Liver (tissue), 8 donors: ENCODE measurements at regions not wholly inside any gene's neighbourhood (a gene's known extent, or its start where the extent isn't known, plus 50 kb on each side); places are given as distances from the start of the nearest gene placed in this dataset.

ENCODE experiments used
- DNase-seq: peaks from one replicate; pipeline ENCODE4 v3.0.0-alpha.2; 2017; ENCODE audit warnings: low spot score
- H3K27ac ChIP-seq, 2 donors: one replicate each; pipeline ENCODE4 v1.7.0; 2013; ENCODE audit warnings: inconsistent platforms in 2 of 2, low read length in 2 of 2, control low read depth in 1 of 2, low read depth in 1 of 2, mild to moderate bottlenecking in 1 of 2
- H3K27me3 ChIP-seq, 4 donors: one replicate each; pipeline versions ENCODE4 v1.6.1 to v1.7.0; 2013; ENCODE audit warnings: low read length in 3 of 4, inconsistent platforms in 1 of 4, mild to moderate bottlenecking in 1 of 4, moderate library complexity in 1 of 4; ENCODE audit not compliant: control insufficient read depth in 4 of 4, insufficient read depth in 4 of 4
- H3K36me3 ChIP-seq, 4 donors: one replicate each; pipeline versions ENCODE4 v1.6.1 to v1.7.0; 2013; ENCODE audit warnings: low read length in 3 of 4, mild to moderate bottlenecking in 3 of 4, low read depth in 1 of 4, moderate library complexity in 1 of 4; ENCODE audit not compliant: control insufficient read depth in 4 of 4, insufficient read depth in 3 of 4
- H3K4me1 ChIP-seq, 4 donors: one replicate each; pipeline versions ENCODE4 v1.6.1 to v1.7.0; 2013; ENCODE audit warnings: low read length in 3 of 4, mild to moderate bottlenecking in 3 of 4, moderate library complexity in 1 of 4; ENCODE audit not compliant: control insufficient read depth in 4 of 4, insufficient read depth in 4 of 4
- H3K4me3 ChIP-seq, 3 donors: one replicate each; pipeline versions ENCODE4 v1.6.1 to v1.7.0; 2013; ENCODE audit warnings: low read length in 3 of 3, control low read depth in 1 of 3, low read depth in 1 of 3, mild to moderate bottlenecking in 1 of 3
- H3K9ac ChIP-seq, 2 donors: one replicate each; pipeline ENCODE4 v1.7.0; 2013; ENCODE audit warnings: low read length in 2 of 2, mild to moderate bottlenecking in 2 of 2, moderate library complexity in 2 of 2, control low read depth in 1 of 2, low read depth in 1 of 2
- H3K9me3 ChIP-seq, 4 donors: one replicate each; pipeline versions ENCODE4 v1.6.1 to v1.7.0; 2013; ENCODE audit warnings: low read length in 3 of 4; ENCODE audit not compliant: control insufficient read depth in 4 of 4
- EGR1 ChIP-seq, 2 donors: IDR thresholded peaks; 2 replicates each; pipeline ENCODE4 v1.6.1; 2016 to 2018; ENCODE audit warnings: antibody characterized with exemption in 2 of 2, low read depth in 2 of 2
- FOXA1 ChIP-seq: IDR thresholded peaks from 2 replicates; pipeline ENCODE4 v1.6.1; 2016; ENCODE audit warnings: antibody characterized with exemption
- FOXA2 ChIP-seq: IDR thresholded peaks from 2 replicates; pipeline ENCODE4 v1.6.1; 2016; ENCODE audit warnings: antibody characterized with exemption
- GABPA ChIP-seq, 2 donors: IDR thresholded peaks in 1 of 2; conservative IDR thresholded peaks in 1 of 2; 2 replicates each; pipeline ENCODE4 v1.6.1; 2016; ENCODE audit warnings: antibody characterized with exemption in 2 of 2, mild to moderate bottlenecking in 1 of 2, moderate library complexity in 1 of 2
- HNF4A ChIP-seq, 2 donors: conservative IDR thresholded peaks; 2 replicates each; pipeline ENCODE4 v1.6.1; 2016; ENCODE audit warnings: antibody characterized with exemption in 2 of 2, mild to moderate bottlenecking in 2 of 2
- HNF4G ChIP-seq: IDR thresholded peaks from 2 replicates; pipeline ENCODE4 v1.6.1; 2016; ENCODE audit warnings: antibody characterized with exemption
- JUND ChIP-seq, 2 donors: IDR thresholded peaks; 2 replicates each; pipeline ENCODE4 v1.6.1; 2016; ENCODE audit warnings: antibody characterized with exemption in 2 of 2
- NR2F2 ChIP-seq: IDR thresholded peaks from 2 replicates; pipeline ENCODE4 v1.6.1; 2016; ENCODE audit warnings: antibody characterized with exemption
- RAD21 ChIP-seq, 2 donors: IDR thresholded peaks; 2 replicates each; pipeline ENCODE4 v1.6.1; 2016; ENCODE audit warnings: antibody characterized with exemption in 2 of 2, mild to moderate bottlenecking in 2 of 2
- RXRA ChIP-seq, 2 donors: IDR thresholded peaks; 2 replicates each; pipeline ENCODE4 v1.6.1; 2017 to 2018; ENCODE audit warnings: antibody characterized with exemption in 2 of 2, mild to moderate bottlenecking in 1 of 2
- SP1 ChIP-seq: IDR thresholded peaks from 2 replicates; pipeline ENCODE4 v1.6.1; 2018; ENCODE audit warnings: antibody characterized with exemption, mild to moderate bottlenecking
- TAF1 ChIP-seq: conservative IDR thresholded peaks from 2 replicates; pipeline ENCODE4 v1.6.1; 2016; ENCODE audit warnings: antibody characterized with exemption, mild to moderate bottlenecking
- YY1 ChIP-seq: IDR thresholded peaks from 2 replicates; pipeline ENCODE4 v1.6.1; 2016; ENCODE audit warnings: antibody characterized with exemption, mild to moderate bottlenecking
- WGBS: extraction: QIAGEN DNeasy Blood & Tissue Kit; methylation state at CpG from one replicate; pipeline ENCODE4 v1.1.7; 2013; 5-methylcytosine and 5-hydroxymethylcytosine counted together
- TF ChIP-seq, protein P1 (sequence below): IDR thresholded peaks from 2 replicates; pipeline ENCODE4 v1.6.1; 2016; ENCODE audit warnings: antibody characterized with exemption
- TF ChIP-seq, protein P2 (sequence below): IDR thresholded peaks from 2 replicates; pipeline ENCODE4 v1.6.1; 2016; ENCODE audit warnings: antibody characterized with exemption
- TF ChIP-seq, protein P3 (sequence below): IDR thresholded peaks from 2 replicates; pipeline ENCODE4 v1.6.1; 2016; ENCODE audit warnings: antibody characterized with exemption, mild to moderate bottlenecking
- TF ChIP-seq, protein P4 (sequence below): fragments of 150-350 bp; IDR thresholded peaks from 2 replicates; pipeline ENCODE4 v1.5.1; 2017; ENCODE audit warnings: improper control_type of control experiment, low read depth, low read length; ENCODE audit not compliant: missing input control
- TF ChIP-seq, protein P5 (sequence below): IDR thresholded peaks from 2 replicates; pipeline ENCODE4 v1.6.1; 2016; ENCODE audit warnings: antibody characterized with exemption
- donor health status: healthy.
- donor health status: healthy.
- donor health status: healthy.
- donor health status: healthy.
- donor health status: healthy.

DNA sequence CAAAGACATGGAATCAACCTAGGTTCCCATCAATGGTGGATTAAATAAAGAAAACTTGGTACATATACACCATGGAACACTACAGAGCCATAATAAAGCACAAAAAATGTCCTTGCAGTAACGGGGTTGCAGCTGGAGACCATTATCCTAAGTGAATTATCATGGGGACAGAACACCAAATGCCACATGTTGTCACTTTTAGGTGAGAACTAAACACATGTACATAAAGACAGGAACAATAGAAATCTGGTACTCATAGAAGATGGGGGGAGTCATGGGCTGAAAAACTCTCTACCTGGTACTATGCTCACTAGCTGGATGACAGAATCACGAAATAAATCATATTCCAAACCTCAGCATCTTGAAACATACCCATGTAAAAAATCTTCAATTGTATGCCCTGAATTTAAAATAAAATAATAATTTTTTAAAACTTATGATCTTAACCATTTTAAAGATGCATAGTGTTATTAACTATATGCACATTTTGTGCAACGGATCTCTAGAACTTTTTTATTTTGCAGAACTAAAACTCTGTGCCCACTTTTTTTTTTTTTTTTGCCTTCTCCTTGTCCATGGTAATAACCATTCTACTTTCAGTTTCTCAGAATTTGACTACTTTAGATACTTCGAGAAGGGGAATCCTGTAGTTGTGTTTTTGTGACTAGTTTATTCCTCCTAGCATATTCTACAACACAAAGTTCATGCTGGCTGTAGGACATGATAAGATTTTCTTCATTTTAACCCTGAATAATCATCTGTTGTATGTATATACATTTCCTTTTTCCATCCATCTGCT is 1081.6 kb upstream of the ACO1 start:
- WGBS, result 43% methylated on average over 4 of the region's 4 CpGs
- H3K27ac ChIP-seq, result no peak overlapping the region
- DNase-seq, result no peak
- no peaks in the 10 kb centered on the region for H3K9me3 ChIP-seq
- H3K9ac ChIP-seq, result no peak overlapping the region
- no peaks in the 10 kb centered on the region for H3K4me1 ChIP-seq
- H3K4me3 ChIP-seq, result no peak overlapping the region
- peaks cover 0 to 2% (median 0%) of the 10 kb centered on the region in 4 donors for H3K27me3 ChIP-seq
- H3K36me3 ChIP-seq, result no peaks in the 10 kb centered on the region
- TF ChIP-seq SP1 (no peak), EGR1 (IDR thresholded peaks at IDR 0.05; ENCODE audit: low read depth in 2 of 2) (no peak), FOXA1 (no peak), FOXA2 (no peak), RXRA (IDR thresholded peaks at IDR 0.05) (no peak), YY1 (no peak), HNF4A (conservative IDR thresholded peaks at IDR 0.05) (no peak), RAD21 (IDR thresholded peaks at IDR 0.05) (no peak), NR2F2 (no peak)
- TF ChIP-seq, protein P1, sequence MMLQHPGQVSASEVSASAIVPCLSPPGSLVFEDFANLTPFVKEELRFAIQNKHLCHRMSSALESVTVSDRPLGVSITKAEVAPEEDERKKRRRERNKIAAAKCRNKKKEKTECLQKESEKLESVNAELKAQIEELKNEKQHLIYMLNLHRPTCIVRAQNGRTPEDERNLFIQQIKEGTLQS, result no peak
- TF ChIP-seq, protein P2, sequence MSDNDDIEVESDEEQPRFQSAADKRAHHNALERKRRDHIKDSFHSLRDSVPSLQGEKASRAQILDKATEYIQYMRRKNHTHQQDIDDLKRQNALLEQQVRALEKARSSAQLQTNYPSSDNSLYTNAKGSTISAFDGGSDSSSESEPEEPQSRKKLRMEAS, result no peak

DNA sequence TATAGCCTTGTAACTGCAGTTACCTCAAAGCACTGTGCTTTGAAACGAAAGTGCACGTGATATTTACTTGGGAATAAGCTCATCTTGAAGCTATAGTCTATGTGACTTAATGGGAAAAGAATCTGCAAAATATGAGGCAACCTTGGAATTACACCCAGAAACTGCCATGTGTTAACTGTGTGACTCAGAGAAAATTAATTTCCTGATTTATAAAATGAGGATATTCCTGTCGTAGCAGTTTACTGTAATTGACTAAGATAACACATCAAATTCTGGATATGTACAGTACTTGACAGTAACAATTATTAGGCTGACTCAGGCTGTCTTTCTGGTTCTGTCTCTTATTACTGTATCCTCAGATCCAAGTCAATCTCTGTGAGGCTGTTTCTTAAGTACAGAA is 1079.9 kb upstream of the ACO1 start:
- WGBS, result 41% methylated on average over 3 of the region's 3 CpGs
- Histone ChIP-seq H3K9me3 (no peaks in the 10 kb centered on the region), H3K36me3 (no peaks in the 10 kb centered on the region), H3K27me3 (peaks cover 0 to 2% (median under 1%) of the 10 kb centered on the region in 4 donors), H3K27ac (no peak overlapping the region), H3K4me3 (no peak overlapping the region), H3K9ac (no peak overlapping the region), H3K4me1 (no peaks in the 10 kb centered on the region)
- no peak for DNase-seq
- TF ChIP-seq, protein P3, sequence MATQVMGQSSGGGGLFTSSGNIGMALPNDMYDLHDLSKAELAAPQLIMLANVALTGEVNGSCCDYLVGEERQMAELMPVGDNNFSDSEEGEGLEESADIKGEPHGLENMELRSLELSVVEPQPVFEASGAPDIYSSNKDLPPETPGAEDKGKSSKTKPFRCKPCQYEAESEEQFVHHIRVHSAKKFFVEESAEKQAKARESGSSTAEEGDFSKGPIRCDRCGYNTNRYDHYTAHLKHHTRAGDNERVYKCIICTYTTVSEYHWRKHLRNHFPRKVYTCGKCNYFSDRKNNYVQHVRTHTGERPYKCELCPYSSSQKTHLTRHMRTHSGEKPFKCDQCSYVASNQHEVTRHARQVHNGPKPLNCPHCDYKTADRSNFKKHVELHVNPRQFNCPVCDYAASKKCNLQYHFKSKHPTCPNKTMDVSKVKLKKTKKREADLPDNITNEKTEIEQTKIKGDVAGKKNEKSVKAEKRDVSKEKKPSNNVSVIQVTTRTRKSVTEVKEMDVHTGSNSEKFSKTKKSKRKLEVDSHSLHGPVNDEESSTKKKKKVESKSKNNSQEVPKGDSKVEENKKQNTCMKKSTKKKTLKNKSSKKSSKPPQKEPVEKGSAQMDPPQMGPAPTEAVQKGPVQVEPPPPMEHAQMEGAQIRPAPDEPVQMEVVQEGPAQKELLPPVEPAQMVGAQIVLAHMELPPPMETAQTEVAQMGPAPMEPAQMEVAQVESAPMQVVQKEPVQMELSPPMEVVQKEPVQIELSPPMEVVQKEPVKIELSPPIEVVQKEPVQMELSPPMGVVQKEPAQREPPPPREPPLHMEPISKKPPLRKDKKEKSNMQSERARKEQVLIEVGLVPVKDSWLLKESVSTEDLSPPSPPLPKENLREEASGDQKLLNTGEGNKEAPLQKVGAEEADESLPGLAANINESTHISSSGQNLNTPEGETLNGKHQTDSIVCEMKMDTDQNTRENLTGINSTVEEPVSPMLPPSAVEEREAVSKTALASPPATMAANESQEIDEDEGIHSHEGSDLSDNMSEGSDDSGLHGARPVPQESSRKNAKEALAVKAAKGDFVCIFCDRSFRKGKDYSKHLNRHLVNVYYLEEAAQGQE, result no peak
- TF ChIP-seq HNF4A (conservative IDR thresholded peaks at IDR 0.05) (no peak), GABPA (IDR thresholded peaks at IDR 0.05 in 1 of 2, conservative IDR thresholded peaks at IDR 0.05 in 1 of 2) (no peak), FOXA1 (no peak), HNF4G (no peak), RAD21 (IDR thresholded peaks at IDR 0.05) (no peak), TAF1 (no peak), NR2F2 (no peak), SP1 (no peak), JUND (IDR thresholded peaks at IDR 0.05) (no peak), EGR1 (IDR thresholded peaks at IDR 0.05; ENCODE audit: low read depth in 2 of 2) (no peak)
- TF ChIP-seq, protein P2, result no peak
- TF ChIP-seq, protein P4, sequence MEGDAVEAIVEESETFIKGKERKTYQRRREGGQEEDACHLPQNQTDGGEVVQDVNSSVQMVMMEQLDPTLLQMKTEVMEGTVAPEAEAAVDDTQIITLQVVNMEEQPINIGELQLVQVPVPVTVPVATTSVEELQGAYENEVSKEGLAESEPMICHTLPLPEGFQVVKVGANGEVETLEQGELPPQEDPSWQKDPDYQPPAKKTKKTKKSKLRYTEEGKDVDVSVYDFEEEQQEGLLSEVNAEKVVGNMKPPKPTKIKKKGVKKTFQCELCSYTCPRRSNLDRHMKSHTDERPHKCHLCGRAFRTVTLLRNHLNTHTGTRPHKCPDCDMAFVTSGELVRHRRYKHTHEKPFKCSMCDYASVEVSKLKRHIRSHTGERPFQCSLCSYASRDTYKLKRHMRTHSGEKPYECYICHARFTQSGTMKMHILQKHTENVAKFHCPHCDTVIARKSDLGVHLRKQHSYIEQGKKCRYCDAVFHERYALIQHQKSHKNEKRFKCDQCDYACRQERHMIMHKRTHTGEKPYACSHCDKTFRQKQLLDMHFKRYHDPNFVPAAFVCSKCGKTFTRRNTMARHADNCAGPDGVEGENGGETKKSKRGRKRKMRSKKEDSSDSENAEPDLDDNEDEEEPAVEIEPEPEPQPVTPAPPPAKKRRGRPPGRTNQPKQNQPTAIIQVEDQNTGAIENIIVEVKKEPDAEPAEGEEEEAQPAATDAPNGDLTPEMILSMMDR, result no peak
- TF ChIP-seq, protein P5, sequence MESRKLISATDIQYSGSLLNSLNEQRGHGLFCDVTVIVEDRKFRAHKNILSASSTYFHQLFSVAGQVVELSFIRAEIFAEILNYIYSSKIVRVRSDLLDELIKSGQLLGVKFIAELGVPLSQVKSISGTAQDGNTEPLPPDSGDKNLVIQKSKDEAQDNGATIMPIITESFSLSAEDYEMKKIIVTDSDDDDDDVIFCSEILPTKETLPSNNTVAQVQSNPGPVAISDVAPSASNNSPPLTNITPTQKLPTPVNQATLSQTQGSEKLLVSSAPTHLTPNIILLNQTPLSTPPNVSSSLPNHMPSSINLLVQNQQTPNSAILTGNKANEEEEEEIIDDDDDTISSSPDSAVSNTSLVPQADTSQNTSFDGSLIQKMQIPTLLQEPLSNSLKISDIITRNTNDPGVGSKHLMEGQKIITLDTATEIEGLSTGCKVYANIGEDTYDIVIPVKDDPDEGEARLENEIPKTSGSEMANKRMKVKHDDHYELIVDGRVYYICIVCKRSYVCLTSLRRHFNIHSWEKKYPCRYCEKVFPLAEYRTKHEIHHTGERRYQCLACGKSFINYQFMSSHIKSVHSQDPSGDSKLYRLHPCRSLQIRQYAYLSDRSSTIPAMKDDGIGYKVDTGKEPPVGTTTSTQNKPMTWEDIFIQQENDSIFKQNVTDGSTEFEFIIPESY, result no peak
- TF ChIP-seq, protein P1, result no peak
